ENCODE measurements at regions not wholly inside any gene's neighbourhood (a gene's known extent, or its start where the extent isn't known, plus 50 kb on each side); places are given as distances from the start of the nearest gene placed in this dataset.
"Not testable (repeated sequence)": the region's sequence is repeated elsewhere in the genome, so short reads cannot be mapped to it uniquely, and the experiment has no call there.

GRCh38 chr2:182646763-182647498, 69.1 kb upstream of the DNAJC10 start:
- DNase-seq: no peak

GRCh38 chr2:182647499-182647787, 68.6 kb upstream of the DNAJC10 start:
- DNase-seq: no peak

GRCh38 chr2:182649316-182649715, 66.7 kb upstream of the DNAJC10 start:
- DNase-seq: no peak

- peak; percentile 16 for DNase-seq
Measured at GRCh38 chr2:182650704-182651103, 65.4 kb upstream of the DNAJC10 start.

- DNase-seq: no peak
Measured at GRCh38 chr2:182652326-182652725, 63.7 kb upstream of the DNAJC10 start.

- DNase-seq: no peak
Measured at GRCh38 chr2:182655750-182656149, 60.3 kb upstream of the DNAJC10 start.

GRCh38 chr2:182664212-182664611, 51.8 kb upstream of the DNAJC10 start:
- no peak for DNase-seq

GRCh38 chr2:182665500-182665899, 50.6 kb upstream of the DNAJC10 start:
- DNase-seq: not testable (repeated sequence)
